ENCODE measurements at regions not wholly inside any gene's neighbourhood (a gene's known extent, or its start where the extent isn't known, plus 50 kb on each side); places are given as distances from the start of the nearest gene placed in this dataset.

- no peak overlapping the region for H3K56ac ChIP-seq (ENCODE audit: extremely low read depth, insufficient read depth, low read length)
- peaks cover 4% of the 10 kb centered on the region for H3K9me1 ChIP-seq (ENCODE audit: insufficient read depth, low read length)
- H3K4me2 ChIP-seq (ENCODE audit: low read depth, low read length), result no peak overlapping the region
- WGBS, 2 experiments (ENCODE audit: extremely low coverage in 2 of 2, insufficient read length in 1 of 2), result no CpG with 5 or more reads among the region's 3 CpGs
- H3K4me3 ChIP-seq (ENCODE audit: insufficient read depth, low read depth, low read length), result no peak overlapping the region
- TF ChIP-seq SMC3 (IDR thresholded peaks at IDR 0.05; ENCODE audit: low read depth, low read length) (no peak), NFE2L2 (IDR thresholded peaks at IDR 0.05; ENCODE audit: low read depth, low read length) (no peak), MAZ (IDR thresholded peaks at IDR 0.05; ENCODE audit: borderline replicate concordance, low read depth, low read length) (no peak), MXI1 (IDR thresholded peaks at IDR 0.05; ENCODE audit: borderline replicate concordance, low read depth, low read length) (no peak), RFX5 (IDR thresholded peaks at IDR 0.05; ENCODE audit: low read depth, low read length) (no peak), MAFK (IDR thresholded peaks at IDR 0.05; ENCODE audit: low read depth, low read length) (no peak), ELK1 (IDR thresholded peaks at IDR 0.05; ENCODE audit: borderline replicate concordance, low read depth, low read length) (no peak)
- H3K23ac ChIP-seq (ENCODE audit: low read depth, low read length), result no peak overlapping the region
- in situ Hi-C loops (cut with MboI; ENCODE audit: low sequenced_read_pairs) (no loop called here), intact Hi-C loops (cut with micrococcal nuclease) (loop anchor here (1.0 to 10.0 kb wide), 3 partner anchors 460 to 1266 kb away; no protein-coding TSS in a partner anchor), dilution Hi-C loops (cut with HindIII; ENCODE audit: low sequenced_read_pairs, unreplicated experiment) (no loop called here)
- POLR2A ChIA-PET (ENCODE audit: unreplicated experiment), result no interaction called here
- no peaks in the 10 kb centered on the region for H3K27me3 ChIP-seq (ENCODE audit: control insufficient read depth, insufficient read depth, low read length)
- peak overlapping the region; percentile 36; the same call in 1 of the 2 replicates for H3K18ac ChIP-seq (ENCODE audit: low read depth, low read length)
- H3K14ac ChIP-seq (replicated peaks; ENCODE audit: low read depth, low read length), result 0 out of 2 replicates have a peak overlapping the region, but pooled peaks have one; percentile 58
- DNase-seq (no peak), ATAC-seq (ENCODE audit: low read depth) (no peak)
- H2BK20ac ChIP-seq (ENCODE audit: low read depth, low read length), result no peak overlapping the region
- H3K4me1 ChIP-seq (ENCODE audit: control insufficient read depth, insufficient read depth, low read length), result peaks cover 6% of the 10 kb centered on the region
- H4K5ac ChIP-seq (ENCODE audit: low read depth, low read length), result no peak overlapping the region; the same call in 1 of the 2 replicates
- CTCF ChIA-PET, result interaction anchor here (0.6 to 1.5 kb wide), 5 partner anchors 9 to 238 kb away, joined by 3 read pairs; no protein-coding TSS in a partner anchor
- H4K20me1 ChIP-seq (ENCODE audit: insufficient read depth, low read length), result peaks cover 3% of the 10 kb centered on the region; the same call in 1 of the 2 replicates
- no TSS peak for BruUV-seq (replicated peaks)
- H3K79me1 ChIP-seq (ENCODE audit: low read depth in 1 of 2, low read length in 2 of 2), result no peaks in the 10 kb centered on the region
- peak overlapping the region; percentile 82; the same call in 1 of the 2 replicates for H3K27ac ChIP-seq (ENCODE audit: insufficient read depth, low read length)
- H4K91ac ChIP-seq (ENCODE audit: insufficient read depth, low read depth, low read length), result no peak overlapping the region; the same call in 1 of the 2 replicates
- no peak overlapping the region for H2AK9ac ChIP-seq (replicated peaks; ENCODE audit: low read depth, low read length, poor library complexity)
- H2BK120ac ChIP-seq (ENCODE audit: low read depth, low read length), result no peak overlapping the region
- peak overlapping the region; percentile 36 to 72; a peak in 2 of 4 replicates for H4K8ac ChIP-seq (ENCODE audit: low read depth in 2 of 2, low read length in 2 of 2)
- no peaks in the 10 kb centered on the region for H3K9me3 ChIP-seq (ENCODE audit: control insufficient read depth, insufficient read depth, low read length)
- 0 out of 3 replicates have a peak overlapping the region, but pooled peaks have one; percentile 56 for H2BK15ac ChIP-seq (ENCODE audit: low read depth, low read length)
- H2BK5ac ChIP-seq (ENCODE audit: low read depth, low read length, poor library complexity, severe bottlenecking), result no peak overlapping the region
- no peaks in the 10 kb centered on the region for H3K36me3 ChIP-seq (ENCODE audit: control insufficient read depth, insufficient read depth, low read length)
- H3K4ac ChIP-seq (ENCODE audit: low read depth, low read length), result no peak overlapping the region; the same call in 1 of the 2 replicates
- no peak overlapping the region for H2AFZ ChIP-seq (replicated peaks; ENCODE audit: low read length, poor library complexity)
- H3K9ac ChIP-seq (ENCODE audit: low read depth, low read length), result no peak overlapping the region
- peak overlapping the region; percentile 50; the same call in 1 of the 2 replicates for H2AK5ac ChIP-seq (ENCODE audit: low read depth, low read length)
Measured at GRCh38 chr6:23414922-23415321, 711.1 kb upstream of the NRSN1 start.
